ENCODE measurements at regions not wholly inside any gene's neighbourhood (a gene's known extent, or its start where the extent isn't known, plus 50 kb on each side); places are given as distances from the start of the nearest gene placed in this dataset.

GRCh38 chr13:109363431-109363830, 423.0 kb downstream of the IRS2 start:
- TF ChIP-seq, protein P1, sequence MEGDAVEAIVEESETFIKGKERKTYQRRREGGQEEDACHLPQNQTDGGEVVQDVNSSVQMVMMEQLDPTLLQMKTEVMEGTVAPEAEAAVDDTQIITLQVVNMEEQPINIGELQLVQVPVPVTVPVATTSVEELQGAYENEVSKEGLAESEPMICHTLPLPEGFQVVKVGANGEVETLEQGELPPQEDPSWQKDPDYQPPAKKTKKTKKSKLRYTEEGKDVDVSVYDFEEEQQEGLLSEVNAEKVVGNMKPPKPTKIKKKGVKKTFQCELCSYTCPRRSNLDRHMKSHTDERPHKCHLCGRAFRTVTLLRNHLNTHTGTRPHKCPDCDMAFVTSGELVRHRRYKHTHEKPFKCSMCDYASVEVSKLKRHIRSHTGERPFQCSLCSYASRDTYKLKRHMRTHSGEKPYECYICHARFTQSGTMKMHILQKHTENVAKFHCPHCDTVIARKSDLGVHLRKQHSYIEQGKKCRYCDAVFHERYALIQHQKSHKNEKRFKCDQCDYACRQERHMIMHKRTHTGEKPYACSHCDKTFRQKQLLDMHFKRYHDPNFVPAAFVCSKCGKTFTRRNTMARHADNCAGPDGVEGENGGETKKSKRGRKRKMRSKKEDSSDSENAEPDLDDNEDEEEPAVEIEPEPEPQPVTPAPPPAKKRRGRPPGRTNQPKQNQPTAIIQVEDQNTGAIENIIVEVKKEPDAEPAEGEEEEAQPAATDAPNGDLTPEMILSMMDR (IDR thresholded peaks at IDR 0.05; ENCODE audit: borderline replicate concordance, insufficient read depth, low read depth, low read length) = no peak
- no peak overlapping the region for H3K4me3 ChIP-seq (ENCODE audit: low read depth, low read length)

GRCh38 chr13:109362616-109363015, 423.8 kb downstream of the IRS2 start:
- H3K4me3 ChIP-seq (ENCODE audit: low read depth, low read length) = no peak overlapping the region
- TF ChIP-seq, protein P1 (IDR thresholded peaks at IDR 0.05; ENCODE audit: borderline replicate concordance, insufficient read depth, low read depth, low read length) = no peak

DNA sequence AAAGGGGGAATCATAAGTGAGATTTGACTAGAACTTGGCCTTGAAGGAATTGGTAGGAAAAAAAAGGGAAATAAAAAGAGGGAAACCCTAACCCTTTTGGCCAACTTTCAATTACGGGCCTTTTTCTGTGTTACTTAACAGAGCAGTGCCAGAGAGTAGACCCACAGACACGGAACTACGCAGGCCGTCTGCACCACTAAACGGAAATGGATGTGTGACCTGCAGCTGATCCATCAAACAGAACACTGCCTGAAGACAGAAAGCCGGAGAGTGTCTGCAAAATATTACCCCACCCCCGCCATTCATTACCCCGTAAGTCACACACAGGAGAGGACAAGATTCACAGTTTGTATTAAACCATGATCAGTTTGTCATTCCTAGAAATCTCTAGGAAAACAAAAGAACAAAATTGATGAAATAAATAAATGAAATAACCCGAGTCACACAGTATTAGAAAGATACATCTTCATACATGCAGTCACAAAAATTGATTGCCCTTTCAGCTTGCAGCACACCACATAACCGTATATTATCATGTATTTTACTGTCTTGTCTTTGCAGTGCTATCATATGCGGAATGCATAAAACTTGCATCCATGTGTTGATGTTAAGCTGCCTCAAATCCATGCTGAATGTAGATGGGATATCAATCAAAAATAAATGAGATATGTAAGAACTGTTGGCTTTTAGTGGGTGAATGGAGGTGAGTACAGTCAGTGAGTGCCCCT, 424.7 kb downstream of the IRS2 start:
- TF ChIP-seq, protein P1 (IDR thresholded peaks at IDR 0.05; ENCODE audit: borderline replicate concordance, insufficient read depth, low read depth, low read length) = no peak
- no peak overlapping the region for H3K4me3 ChIP-seq (ENCODE audit: low read depth, low read length)

DNA sequence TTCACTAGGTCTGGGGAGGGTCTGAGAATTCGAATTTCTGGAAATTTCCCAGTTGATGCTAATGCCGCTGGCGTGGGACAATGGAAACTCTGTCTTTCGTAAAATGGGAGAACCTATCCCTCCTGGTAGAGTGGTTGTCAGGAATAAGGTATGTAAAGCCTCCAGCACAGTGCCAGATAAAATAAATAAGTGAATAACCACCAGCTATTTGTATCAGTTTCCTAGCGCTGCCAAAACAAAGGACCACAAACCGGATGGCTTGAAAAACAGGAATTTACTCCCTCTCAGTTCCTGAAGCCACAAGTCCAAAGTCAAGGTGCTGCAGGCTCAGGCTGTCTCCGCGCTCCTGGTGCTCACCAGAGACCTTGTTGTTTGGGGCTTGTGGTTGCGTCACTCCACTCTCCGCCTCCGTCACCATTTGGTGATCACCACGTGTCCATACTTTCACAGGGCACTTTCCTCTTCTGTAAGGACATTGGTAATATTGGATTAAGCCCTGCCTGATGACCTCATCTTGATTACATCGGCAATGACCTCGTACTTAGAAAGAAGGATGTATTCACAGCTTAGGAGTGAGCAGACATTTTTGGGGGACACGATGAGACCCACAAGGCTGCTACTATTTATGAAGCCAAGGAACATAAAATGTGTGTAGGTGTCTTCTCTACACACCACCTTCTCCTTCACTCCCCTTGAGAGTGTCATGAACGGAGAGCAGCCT, 428.5 kb downstream of the IRS2 start:
- H3K4me3 ChIP-seq (ENCODE audit: low read depth, low read length) = no peak overlapping the region
- TF ChIP-seq, protein P1 (IDR thresholded peaks at IDR 0.05; ENCODE audit: borderline replicate concordance, insufficient read depth, low read depth, low read length) = no peak

DNA sequence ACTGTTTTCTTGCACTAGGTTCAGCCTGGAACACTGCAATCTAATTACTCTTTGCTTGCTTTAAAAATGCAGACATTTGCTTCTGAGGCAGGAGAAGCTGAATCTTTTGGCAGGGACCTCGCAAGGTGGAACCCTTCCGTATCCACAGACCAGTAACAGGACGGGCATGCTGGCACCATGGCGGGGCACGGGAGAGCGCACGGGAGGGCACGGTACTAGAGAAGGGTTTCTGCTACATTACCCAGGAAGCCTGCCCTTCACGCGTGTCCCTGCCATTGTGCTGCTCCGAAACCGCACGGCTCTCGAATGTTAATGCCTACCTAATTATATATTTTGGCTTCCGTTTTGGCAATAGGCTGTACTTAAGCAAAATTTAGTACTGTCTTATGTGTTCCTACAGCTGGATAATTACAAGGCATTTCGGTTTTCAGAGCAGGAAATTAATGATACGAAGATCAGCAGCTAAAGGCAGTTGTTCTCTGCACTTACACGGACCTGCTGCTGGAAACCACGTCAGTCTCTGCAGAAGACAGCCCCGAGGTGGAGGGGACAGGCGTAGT, 430.4 kb downstream of the IRS2 start:
- TF ChIP-seq, protein P1 (IDR thresholded peaks at IDR 0.05; ENCODE audit: borderline replicate concordance, insufficient read depth, low read depth, low read length) = no peak
- no peak overlapping the region for H3K4me3 ChIP-seq (ENCODE audit: low read depth, low read length)

DNA sequence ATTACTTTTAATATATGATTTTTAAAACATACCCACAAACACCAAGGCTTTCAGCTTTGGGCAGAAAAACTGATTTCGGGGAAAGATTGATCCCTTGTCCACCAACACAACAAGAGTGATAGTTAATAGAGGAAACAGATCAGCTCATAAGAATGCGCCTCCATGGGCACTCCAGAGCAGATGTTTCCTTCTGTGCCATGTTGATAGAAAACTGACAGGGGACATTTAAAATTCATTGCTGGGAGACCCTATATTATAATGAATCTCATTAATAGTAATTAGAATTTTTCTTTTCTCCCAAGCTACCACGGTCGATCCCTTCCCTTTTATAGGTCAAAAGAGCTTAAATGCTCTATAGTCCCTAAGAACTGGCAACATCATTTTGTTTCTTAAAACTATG, 431.2 kb downstream of the IRS2 start:
- TF ChIP-seq, protein P1 (IDR thresholded peaks at IDR 0.05; ENCODE audit: borderline replicate concordance, insufficient read depth, low read depth, low read length) = no peak
- no peak overlapping the region for H3K4me3 ChIP-seq (ENCODE audit: low read depth, low read length)

Measured in GM12875 (cell line).